Upper lobe of left lung (tissue), 4 donors: ENCODE measurements at regions not wholly inside any gene's neighbourhood (a gene's known extent, or its start where the extent isn't known, plus 50 kb on each side); places are given as distances from the start of the nearest gene placed in this dataset.

Experiments used
- CTCF ChIP-seq, 6 experiments: fragments of 450-650 bp in 4 of 6; fragments of 200-600 bp in 2 of 6; sonication (generic) in 2 of 6; IDR thresholded peaks; one replicate each; pipeline ENCODE4 v1.5.1; 2016 to 2019; ENCODE audit warnings: antibody characterized with exemption in 6 of 6
- POLR2A ChIP-seq, 4 donors: fragments of 450-650 bp; IDR thresholded peaks; one replicate each; pipeline ENCODE4 v1.5.1; 2016 to 2017; ENCODE audit warnings: antibody characterized with exemption in 4 of 4, mild to moderate bottlenecking in 2 of 4
- POLR2AphosphoS5 ChIP-seq, 2 donors: sonication (generic); formaldehyde crosslinking; IDR thresholded peaks; one replicate each; pipeline ENCODE4 v1.5.1; 2017; ENCODE audit warnings: antibody characterized with exemption in 2 of 2

- TF ChIP-seq CTCF (IDR thresholded peaks at IDR 0.05) (no peak), POLR2A (IDR thresholded peaks at IDR 0.05) (no peak), POLR2AphosphoS5 (IDR thresholded peaks at IDR 0.05) (no peak)
Observed at GRCh38 chr10:121057269-121057668, 206.1 kb downstream of the WDR11 start.
